K562 (cell line): ENCODE measurements at regions not wholly inside any gene's neighbourhood (a gene's known extent, or its start where the extent isn't known, plus 50 kb on each side); places are given as distances from the start of the nearest gene placed in this dataset.

ENCODE experiments used
- CXXC5 ChIP-seq: fragments of 250-450 bp; sonication (Bioruptor Pico); IDR thresholded peaks from 2 replicates; pipeline ENCODE4 v1.8.0; 2022; ENCODE audit warnings: inconsistent platforms, mild to moderate bottlenecking, moderate library complexity
- E4F1 ChIP-seq: fragments of 250-450 bp; sonication (Bioruptor Pico); IDR thresholded peaks from 2 replicates; pipeline ENCODE4 v1.5.0; 2021; ENCODE audit warnings: mild to moderate bottlenecking, borderline replicate concordance
- ERF ChIP-seq: fragments of 450-650 bp; formaldehyde crosslinking; IDR thresholded peaks from 2 replicates; pipeline ENCODE4 v1.4.0; 2020; ENCODE audit warnings: mild to moderate bottlenecking, mixed read lengths
- GTF2A2 ChIP-seq: IDR thresholded peaks from 2 replicates; pipeline ENCODE4 v1.6.1; 2016; ENCODE audit warnings: mild to moderate bottlenecking, missing genetic modification characterization, missing compliant biosample characterization
- KLF10 ChIP-seq: fragments of 250-450 bp; sonication (Bioruptor Pico); IDR thresholded peaks from 2 replicates; pipeline ENCODE4 v1.6.1; 2021; ENCODE audit warnings: matching md5 sums
- NCOA2 ChIP-seq, 2 experiments: fragments of 450-650 bp; IDR thresholded peaks; 2 replicates each; pipeline ENCODE4 v1.6.1; 2018; ENCODE audit warnings: mild to moderate bottlenecking in 2 of 2, moderate library complexity in 1 of 2; ENCODE audit not compliant: partially characterized antibody in 2 of 2
- ZNF134 ChIP-seq: fragments of 250-450 bp; sonication (Bioruptor Pico); conservative IDR thresholded peaks from 2 replicates; pipeline ENCODE4 v1.4.0; 2020
- ZNF717 ChIP-seq: fragments of 250-450 bp; sonication (Bioruptor Pico); IDR thresholded peaks from 2 replicates; pipeline ENCODE4 v1.5.0; 2021
- TF ChIP-seq, protein P1 (sequence below): fragments of 250-450 bp; sonication (Bioruptor Pico); IDR thresholded peaks from 2 replicates; pipeline ENCODE4 v1.4.0; 2020; ENCODE audit warnings: mild to moderate bottlenecking
- TF ChIP-seq, protein P2 (sequence below): sonication (generic); formaldehyde crosslinking; IDR thresholded peaks from 2 replicates; pipeline ENCODE4 v1.4.0; 2020; ENCODE audit warnings: mild to moderate bottlenecking, missing genetic modification reagents
- TF ChIP-seq, protein P3 (sequence below): fragments of 450-650 bp; IDR thresholded peaks from 2 replicates; pipeline ENCODE4 v1.6.1; 2018; ENCODE audit warnings: mild to moderate bottlenecking, low read depth; ENCODE audit not compliant: partially characterized antibody

GRCh38 chr15:79643393-79643792 lies 211.3 kb downstream of the MINAR1 start (continued):
- TF ChIP-seq ZNF717 (CRISPR knock-in tag) (no peak), ERF (no peak), E4F1 (no peak), GTF2A2 (tag) (no peak), NCOA2 (IDR thresholded peaks at IDR 0.05; ENCODE audit: partially characterized antibody in 2 of 2) (no peak), KLF10 (CRISPR knock-in tag) (no peak), ZNF134 (no peak), CXXC5 (no peak)
- TF ChIP-seq, protein P1, sequence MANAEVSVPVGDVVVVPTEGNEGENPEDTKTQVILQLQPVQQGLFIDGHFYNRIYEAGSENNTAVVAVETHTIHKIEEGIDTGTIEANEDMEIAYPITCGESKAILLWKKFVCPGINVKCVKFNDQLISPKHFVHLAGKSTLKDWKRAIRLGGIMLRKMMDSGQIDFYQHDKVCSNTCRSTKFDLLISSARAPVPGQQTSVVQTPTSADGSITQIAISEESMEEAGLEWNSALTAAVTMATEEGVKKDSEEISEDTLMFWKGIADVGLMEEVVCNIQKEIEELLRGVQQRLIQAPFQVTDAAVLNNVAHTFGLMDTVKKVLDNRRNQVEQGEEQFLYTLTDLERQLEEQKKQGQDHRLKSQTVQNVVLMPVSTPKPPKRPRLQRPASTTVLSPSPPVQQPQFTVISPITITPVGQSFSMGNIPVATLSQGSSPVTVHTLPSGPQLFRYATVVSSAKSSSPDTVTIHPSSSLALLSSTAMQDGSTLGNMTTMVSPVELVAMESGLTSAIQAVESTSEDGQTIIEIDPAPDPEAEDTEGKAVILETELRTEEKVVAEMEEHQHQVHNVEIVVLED (CRISPR knock-in tag), result no peak
- TF ChIP-seq, protein P2, sequence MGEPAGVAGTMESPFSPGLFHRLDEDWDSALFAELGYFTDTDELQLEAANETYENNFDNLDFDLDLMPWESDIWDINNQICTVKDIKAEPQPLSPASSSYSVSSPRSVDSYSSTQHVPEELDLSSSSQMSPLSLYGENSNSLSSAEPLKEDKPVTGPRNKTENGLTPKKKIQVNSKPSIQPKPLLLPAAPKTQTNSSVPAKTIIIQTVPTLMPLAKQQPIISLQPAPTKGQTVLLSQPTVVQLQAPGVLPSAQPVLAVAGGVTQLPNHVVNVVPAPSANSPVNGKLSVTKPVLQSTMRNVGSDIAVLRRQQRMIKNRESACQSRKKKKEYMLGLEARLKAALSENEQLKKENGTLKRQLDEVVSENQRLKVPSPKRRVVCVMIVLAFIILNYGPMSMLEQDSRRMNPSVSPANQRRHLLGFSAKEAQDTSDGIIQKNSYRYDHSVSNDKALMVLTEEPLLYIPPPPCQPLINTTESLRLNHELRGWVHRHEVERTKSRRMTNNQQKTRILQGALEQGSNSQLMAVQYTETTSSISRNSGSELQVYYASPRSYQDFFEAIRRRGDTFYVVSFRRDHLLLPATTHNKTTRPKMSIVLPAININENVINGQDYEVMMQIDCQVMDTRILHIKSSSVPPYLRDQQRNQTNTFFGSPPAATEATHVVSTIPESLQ, result no peak
- TF ChIP-seq, protein P3, sequence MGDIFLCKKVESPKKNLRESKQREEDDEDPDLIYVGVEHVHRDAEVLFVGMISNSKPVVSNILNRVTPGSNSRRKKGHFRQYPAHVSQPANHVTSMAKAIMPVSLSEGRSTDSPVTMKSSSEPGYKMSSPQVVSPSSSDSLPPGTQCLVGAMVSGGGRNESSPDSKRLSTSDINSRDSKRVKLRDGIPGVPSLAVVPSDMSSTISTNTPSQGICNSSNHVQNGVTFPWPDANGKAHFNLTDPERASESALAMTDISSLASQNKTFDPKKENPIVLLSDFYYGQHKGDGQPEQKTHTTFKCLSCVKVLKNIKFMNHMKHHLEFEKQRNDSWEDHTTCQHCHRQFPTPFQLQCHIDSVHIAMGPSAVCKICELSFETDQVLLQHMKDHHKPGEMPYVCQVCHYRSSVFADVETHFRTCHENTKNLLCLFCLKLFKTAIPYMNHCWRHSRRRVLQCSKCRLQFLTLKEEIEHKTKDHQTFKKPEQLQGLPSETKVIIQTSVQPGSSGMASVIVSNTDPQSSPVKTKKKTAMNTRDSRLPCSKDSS, result no peak
- TF ChIP-seq, all 486 proteins: peak for 0
